Karpas-422 (cell line): ENCODE measurements at regions not wholly inside any gene's neighbourhood (a gene's known extent, or its start where the extent isn't known, plus 50 kb on each side); places are given as distances from the start of the nearest gene placed in this dataset.

ENCODE experiments used
- DNase-seq: peaks from one replicate; pipeline ENCODE4 v3.0.0-alpha.2; 2015
- H2AFZ ChIP-seq: fragments of 200-600 bp; sonication (generic); 2 replicates; pipeline ENCODE4 v1.6.1; 2014; ENCODE audit warnings: antibody characterized with exemption, low read length, mixed read lengths
- H3K27ac ChIP-seq: fragments of 200-600 bp; sonication (generic); 2 replicates; pipeline ENCODE4 v1.5.1; 2014; ENCODE audit warnings: mild to moderate bottlenecking, low read length, moderate library complexity
- H3K27me3 ChIP-seq: fragments of 200-600 bp; sonication (generic); 2 replicates; pipeline ENCODE4 v1.6.1; 2014; ENCODE audit warnings: low read length, mixed read lengths
- H3K36me3 ChIP-seq: fragments of 200-600 bp; sonication (generic); 2 replicates; pipeline ENCODE4 v1.6.1; 2014; ENCODE audit warnings: low read length, mixed read lengths; ENCODE audit not compliant: insufficient read depth
- H3K4me1 ChIP-seq: fragments of 200-600 bp; sonication (generic); 2 replicates; pipeline ENCODE4 v1.6.1; 2014; ENCODE audit warnings: mild to moderate bottlenecking, low read length, mixed read lengths
- H3K4me2 ChIP-seq: fragments of 200-600 bp; sonication (generic); 2 replicates; pipeline ENCODE4 v1.6.1; 2014; ENCODE audit warnings: low read length, low read depth, mild to moderate bottlenecking; ENCODE audit not compliant: poor library complexity, severe bottlenecking
- H3K4me3 ChIP-seq: fragments of 200-600 bp; sonication (generic); 2 replicates; pipeline ENCODE4 v1.5.1; 2014; ENCODE audit warnings: mild to moderate bottlenecking, antibody characterized with exemption, low read length, mixed read lengths
- H3K79me2 ChIP-seq: fragments of 200-600 bp; sonication (generic); 2 replicates; pipeline ENCODE4 v1.6.1; 2014; ENCODE audit warnings: mild to moderate bottlenecking, low read length, mixed read lengths
- H3K9ac ChIP-seq: fragments of 200-600 bp; sonication (generic); 2 replicates; pipeline ENCODE4 v1.6.0; 2014; ENCODE audit warnings: low read length
- H3K9me2 ChIP-seq: fragments of 200-600 bp; sonication (generic), shearing (Covaris generic); replicated peaks from 2 replicates; pipeline ENCODE4 v1.6.0; 2014; ENCODE audit warnings: mild to moderate bottlenecking, low read length, moderate library complexity; ENCODE audit not compliant: insufficient read depth
- H3K9me3 ChIP-seq: fragments of 300-700, 200-600 bp; sonication (generic); 2 replicates; pipeline ENCODE4 v1.6.1; 2014; ENCODE audit warnings: low read length, mixed read lengths
- H4K20me1 ChIP-seq: fragments of 200-600 bp; sonication (generic); 2 replicates; pipeline ENCODE4 v1.6.1; 2014; ENCODE audit warnings: mild to moderate bottlenecking, antibody characterized with exemption, low read length, low read depth; ENCODE audit not compliant: insufficient read depth

GRCh38 chr9:113808391-113809358 lies 67.4 kb upstream of the ZNF618 start:
- no peaks in the 10 kb centered on the region for H3K79me2 ChIP-seq
- H3K9me3 ChIP-seq, result no peaks in the 10 kb centered on the region
- no peaks in the 10 kb centered on the region for H3K4me1 ChIP-seq
- H4K20me1 ChIP-seq, result no peaks in the 10 kb centered on the region
- H3K4me2 ChIP-seq, result no peak overlapping the region
- no peaks in the 10 kb centered on the region for H3K36me3 ChIP-seq
- H3K9me2 ChIP-seq, result no peaks in the 10 kb centered on the region
- DNase-seq, result no peak
- H2AFZ ChIP-seq, result no peak overlapping the region
- no peaks in the 10 kb centered on the region for H3K27me3 ChIP-seq
- H3K4me3 ChIP-seq, result no peak overlapping the region
- H3K27ac ChIP-seq, result no peak overlapping the region
- no peak overlapping the region for H3K9ac ChIP-seq

- no peak for DNase-seq
- H3K4me3 ChIP-seq, result no peak overlapping the region
Observed at GRCh38 chr9:113817171-113817570, 58.9 kb upstream of the ZNF618 start.

GRCh38 chr9:113818391-113818790 lies 57.7 kb upstream of the ZNF618 start:
- Histone ChIP-seq H3K4me3 (no peak overlapping the region), H2AFZ (no peak overlapping the region), H3K9me3 (no peaks in the 10 kb centered on the region), H3K27me3 (no peaks in the 10 kb centered on the region), H4K20me1 (no peaks in the 10 kb centered on the region), H3K4me2 (no peak overlapping the region), H3K9me2 (no peaks in the 10 kb centered on the region), H3K4me1 (no peaks in the 10 kb centered on the region), H3K79me2 (no peaks in the 10 kb centered on the region), H3K9ac (no peak overlapping the region), H3K36me3 (no peaks in the 10 kb centered on the region), H3K27ac (no peak overlapping the region)
- DNase-seq, result no peak

More at GRCh38 chr9:113817171-113817570, 58.9 kb upstream of the ZNF618 start:
- H3K9ac ChIP-seq, result no peak overlapping the region
- H3K9me2 ChIP-seq, result no peaks in the 10 kb centered on the region
- H3K36me3 ChIP-seq, result no peaks in the 10 kb centered on the region
- H3K4me2 ChIP-seq, result no peak overlapping the region
- no peaks in the 10 kb centered on the region for H3K4me1 ChIP-seq
- no peaks in the 10 kb centered on the region for H3K27me3 ChIP-seq
- no peaks in the 10 kb centered on the region for H3K79me2 ChIP-seq
- H4K20me1 ChIP-seq, result no peaks in the 10 kb centered on the region
- no peak overlapping the region for H2AFZ ChIP-seq
- no peaks in the 10 kb centered on the region for H3K9me3 ChIP-seq
- no peak overlapping the region for H3K27ac ChIP-seq

- H3K9me3 ChIP-seq, result no peaks in the 10 kb centered on the region
- no peak overlapping the region for H3K4me3 ChIP-seq
- H2AFZ ChIP-seq, result no peak overlapping the region
- no peaks in the 10 kb centered on the region for H3K79me2 ChIP-seq
- H3K27ac ChIP-seq, result no peak overlapping the region
- H4K20me1 ChIP-seq, result no peaks in the 10 kb centered on the region
- no peaks in the 10 kb centered on the region for H3K9me2 ChIP-seq
- no peak overlapping the region for H3K9ac ChIP-seq
- no peak for DNase-seq
- H3K4me1 ChIP-seq, result no peaks in the 10 kb centered on the region
- H3K27me3 ChIP-seq, result no peaks in the 10 kb centered on the region
- H3K4me2 ChIP-seq, result no peak overlapping the region
- H3K36me3 ChIP-seq, result no peaks in the 10 kb centered on the region
Observed at GRCh38 chr9:113822315-113822714, 53.8 kb upstream of the ZNF618 start.

GRCh38 chr9:113823421-113823820 lies 52.7 kb upstream of the ZNF618 start:
- Histone ChIP-seq H3K27ac (no peak overlapping the region), H3K36me3 (no peaks in the 10 kb centered on the region), H3K9ac (no peak overlapping the region), H3K9me2 (no peaks in the 10 kb centered on the region), H3K9me3 (no peaks in the 10 kb centered on the region), H3K79me2 (no peaks in the 10 kb centered on the region), H3K27me3 (no peaks in the 10 kb centered on the region), H4K20me1 (no peaks in the 10 kb centered on the region), H3K4me2 (no peak overlapping the region), H2AFZ (no peak overlapping the region), H3K4me1 (no peaks in the 10 kb centered on the region), H3K4me3 (no peak overlapping the region)
- DNase-seq, result no peak
